ENCODE measurements at regions not wholly inside any gene's neighbourhood (a gene's known extent, or its start where the extent isn't known, plus 50 kb on each side); places are given as distances from the start of the nearest gene placed in this dataset.

DNA sequence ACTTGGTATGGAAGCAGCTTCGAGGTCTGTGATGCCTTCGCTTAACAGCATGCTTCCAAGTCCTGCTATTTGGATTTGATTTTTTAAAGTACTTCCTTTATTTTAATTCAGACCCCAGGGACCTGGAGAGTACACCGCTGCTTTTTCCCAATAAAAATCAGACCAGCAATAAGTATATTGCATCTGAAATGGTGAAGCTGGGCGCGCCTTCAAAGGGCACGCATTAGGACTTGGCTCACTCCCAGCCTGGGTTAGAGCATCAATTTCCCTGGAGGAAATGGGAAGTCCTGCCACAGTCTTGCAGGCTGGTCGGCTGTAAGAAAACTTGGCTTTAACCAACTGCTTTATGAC lies 325.1 kb downstream of the RRAGC start (continued):
- TF ChIP-seq MEF2D (tag; conservative IDR thresholded peaks at IDR 0.05; ENCODE audit: low read depth) (no peak), MNT (conservative IDR thresholded peaks at IDR 0.05) (no peak), ZNF212 (CRISPR knock-in tag; IDR thresholded peaks at IDR 0.05) (no peak), MAZ (CRISPR knock-in tag; conservative IDR thresholded peaks at IDR 0.05 in 1 of 2, IDR thresholded peaks at IDR 0.05 in 1 of 2) (no peak), E2F4 (CRISPR knock-in tag; IDR thresholded peaks at IDR 0.05; ENCODE audit: low read depth) (no peak), MBD2 (IDR thresholded peaks at IDR 0.05; ENCODE audit: borderline replicate concordance, low read depth) (no peak), HDAC6 (IDR thresholded peaks at IDR 0.05; ENCODE audit: low read depth, low read length) (no peak), CGGBP1 (CRISPR knock-in tag; IDR thresholded peaks at IDR 0.05) (no peak), NEUROD1 (IDR thresholded peaks at IDR 0.05; ENCODE audit: borderline replicate concordance, low read depth, low read length, partially characterized antibody) (no peak), BHLHE40 (IDR thresholded peaks at IDR 0.05; ENCODE audit: low read length) (no peak)

All from K562 (cell line).